Hepatocyte (in vitro differentiated cells): ENCODE measurements at regions not wholly inside any gene's neighbourhood (a gene's known extent, or its start where the extent isn't known, plus 50 kb on each side); places are given as distances from the start of the nearest gene placed in this dataset.

ENCODE experiments used
- DNase-seq: peaks from one replicate; pipeline ENCODE4 v3.0.0-alpha.2; 2016; ENCODE audit warnings: low spot score
- H2AFZ ChIP-seq: fragments of 200-600 bp; sonication (generic); 2 replicates; pipeline ENCODE4 v1.6.0; 2016; ENCODE audit warnings: antibody characterized with exemption, mild to moderate bottlenecking
- H3K27ac ChIP-seq: fragments of 200-600 bp; sonication (generic); 2 replicates; pipeline ENCODE4 v1.5.1; 2016; ENCODE audit warnings: mild to moderate bottlenecking
- H3K27me3 ChIP-seq: fragments of 200-600 bp; sonication (generic); 2 replicates; pipeline ENCODE4 v1.6.1; 2016
- H3K36me3 ChIP-seq: fragments of 200-600 bp; sonication (generic); replicated peaks from 2 replicates; pipeline ENCODE4 v1.5.1; 2016; ENCODE audit warnings: low read depth; ENCODE audit not compliant: insufficient read depth
- H3K4me1 ChIP-seq: fragments of 200-600 bp; sonication (generic); 2 replicates; pipeline ENCODE4 v1.5.1; 2016; ENCODE audit warnings: mild to moderate bottlenecking, moderate library complexity; ENCODE audit not compliant: insufficient read depth
- H3K4me2 ChIP-seq: fragments of 200-600 bp; sonication (generic); 2 replicates; pipeline ENCODE4 v1.6.0; 2016
- H3K4me3 ChIP-seq: fragments of 200-600 bp; sonication (generic); 2 replicates; pipeline ENCODE4 v1.5.1; 2016; ENCODE audit warnings: mild to moderate bottlenecking
- H3K79me2 ChIP-seq: fragments of 200-600 bp; sonication (generic); 2 replicates; pipeline ENCODE4 v1.6.0; 2017; ENCODE audit warnings: mild to moderate bottlenecking
- H3K9me2 ChIP-seq: fragments of 200-600 bp; sonication (generic); replicated peaks from 2 replicates; pipeline ENCODE4 v1.6.0; 2017; ENCODE audit warnings: mild to moderate bottlenecking; ENCODE audit not compliant: insufficient read depth
- H3K9me3 ChIP-seq: fragments of 200-600 bp; sonication (generic); 2 replicates; pipeline ENCODE4 v1.5.1; 2016; ENCODE audit warnings: low read depth, mild to moderate bottlenecking
- H4K20me1 ChIP-seq: fragments of 200-600 bp; sonication (generic); 2 replicates; pipeline ENCODE4 v1.6.0; 2016; ENCODE audit warnings: mild to moderate bottlenecking; ENCODE audit not compliant: insufficient read depth, poor library complexity, severe bottlenecking
- CTCF ChIP-seq: fragments of 200-600 bp; sonication (generic); IDR thresholded peaks from 2 replicates; pipeline ENCODE4 v1.5.1; 2016; ENCODE audit warnings: antibody characterized with exemption, mild to moderate bottlenecking; ENCODE audit not compliant: poor library complexity
- EZH2 ChIP-seq: fragments of 200-600 bp; sonication (generic); IDR thresholded peaks from 2 replicates; pipeline ENCODE4 v1.6.1; 2016; ENCODE audit warnings: antibody characterized with exemption, mild to moderate bottlenecking, borderline replicate concordance
- EZH2phosphoT487 ChIP-seq: fragments of 200-600 bp; sonication (generic); IDR thresholded peaks from one replicate; pipeline ENCODE4 v1.6.1; 2018; ENCODE audit warnings: antibody characterized with exemption, mild to moderate bottlenecking, low read depth, moderate library complexity; ENCODE audit not compliant: unreplicated experiment, severe bottlenecking
- WGBS: methylation state at CpG from one replicate; pipeline ENCODE4 v1.1.6; 2016; ENCODE audit warnings: low lambda C conversion rate; ENCODE audit errors: missing lambda C conversion rate; 5-methylcytosine and 5-hydroxymethylcytosine counted together

GRCh38 chr5:28877050-28877449 lies 1838.7 kb upstream of the CDH9 start:
- TF ChIP-seq EZH2 (no peak), CTCF (no peak), EZH2phosphoT487 (no peak)
- DNase-seq, result no peak
- no peak overlapping the region for H2AFZ ChIP-seq
- no peaks in the 10 kb centered on the region for H3K79me2 ChIP-seq
- no peaks in the 10 kb centered on the region for H3K27me3 ChIP-seq
- no peaks in the 10 kb centered on the region for H3K4me1 ChIP-seq
- no peak overlapping the region for H3K4me3 ChIP-seq
- no peaks in the 10 kb centered on the region for H3K9me2 ChIP-seq
- no peak overlapping the region for H3K27ac ChIP-seq
- no peaks in the 10 kb centered on the region for H4K20me1 ChIP-seq
- H3K9me3 ChIP-seq, result no peaks in the 10 kb centered on the region
- no peaks in the 10 kb centered on the region for H3K36me3 ChIP-seq
- H3K4me2 ChIP-seq, result no peak overlapping the region

GRCh38 chr5:28864006-28864405 lies 1825.6 kb upstream of the CDH9 start:
- no peaks in the 10 kb centered on the region for H3K27me3 ChIP-seq
- H3K79me2 ChIP-seq, result no peaks in the 10 kb centered on the region
- H3K9me3 ChIP-seq, result no peaks in the 10 kb centered on the region
- TF ChIP-seq CTCF (no peak), EZH2phosphoT487 (no peak), EZH2 (no peak)
- H4K20me1 ChIP-seq, result no peaks in the 10 kb centered on the region
- H3K4me3 ChIP-seq, result no peak overlapping the region
- DNase-seq, result no peak
- no peaks in the 10 kb centered on the region for H3K36me3 ChIP-seq
- WGBS, result 60% methylated on average over 2 of the region's 2 CpGs
- no peak overlapping the region for H3K4me2 ChIP-seq
- no peaks in the 10 kb centered on the region for H3K9me2 ChIP-seq
- no peak overlapping the region for H3K27ac ChIP-seq
- no peak overlapping the region for H2AFZ ChIP-seq
- no peaks in the 10 kb centered on the region for H3K4me1 ChIP-seq

GRCh38 chr5:28862860-28863196 lies 1824.4 kb upstream of the CDH9 start:
- no peaks in the 10 kb centered on the region for H3K79me2 ChIP-seq
- H3K27me3 ChIP-seq, result no peaks in the 10 kb centered on the region
- H3K9me2 ChIP-seq, result no peaks in the 10 kb centered on the region
- H4K20me1 ChIP-seq, result no peaks in the 10 kb centered on the region
- no peak for DNase-seq
- H3K36me3 ChIP-seq, result no peaks in the 10 kb centered on the region
- H3K4me2 ChIP-seq, result no peak overlapping the region
- H3K4me1 ChIP-seq, result no peaks in the 10 kb centered on the region
- H2AFZ ChIP-seq, result no peak overlapping the region
- 50% methylated on average over 1 of the region's 1 CpG for WGBS
- no peaks in the 10 kb centered on the region for H3K9me3 ChIP-seq
- no peak for TF ChIP-seq EZH2phosphoT487
- TF ChIP-seq CTCF, result no peak
- TF ChIP-seq EZH2, result no peak
- H3K27ac ChIP-seq, result no peak overlapping the region
- no peak overlapping the region for H3K4me3 ChIP-seq
